Stimulated activated CD8-positive, alpha-beta memory T cell treated with anti-CD3 and anti-CD28 coated beads, Interleukin-15, amount 100 ng/mL, for 4 hours (primary cell): ENCODE measurements at regions not wholly inside any gene's neighbourhood (a gene's known extent, or its start where the extent isn't known, plus 50 kb on each side); places are given as distances from the start of the nearest gene placed in this dataset.

Experiments used
- DNase-seq, 2 donors: peaks; one replicate each; pipeline ENCODE4 v3.0.0-alpha.2; 2020; ENCODE audit warnings: low read depth in 2 of 2

DNA sequence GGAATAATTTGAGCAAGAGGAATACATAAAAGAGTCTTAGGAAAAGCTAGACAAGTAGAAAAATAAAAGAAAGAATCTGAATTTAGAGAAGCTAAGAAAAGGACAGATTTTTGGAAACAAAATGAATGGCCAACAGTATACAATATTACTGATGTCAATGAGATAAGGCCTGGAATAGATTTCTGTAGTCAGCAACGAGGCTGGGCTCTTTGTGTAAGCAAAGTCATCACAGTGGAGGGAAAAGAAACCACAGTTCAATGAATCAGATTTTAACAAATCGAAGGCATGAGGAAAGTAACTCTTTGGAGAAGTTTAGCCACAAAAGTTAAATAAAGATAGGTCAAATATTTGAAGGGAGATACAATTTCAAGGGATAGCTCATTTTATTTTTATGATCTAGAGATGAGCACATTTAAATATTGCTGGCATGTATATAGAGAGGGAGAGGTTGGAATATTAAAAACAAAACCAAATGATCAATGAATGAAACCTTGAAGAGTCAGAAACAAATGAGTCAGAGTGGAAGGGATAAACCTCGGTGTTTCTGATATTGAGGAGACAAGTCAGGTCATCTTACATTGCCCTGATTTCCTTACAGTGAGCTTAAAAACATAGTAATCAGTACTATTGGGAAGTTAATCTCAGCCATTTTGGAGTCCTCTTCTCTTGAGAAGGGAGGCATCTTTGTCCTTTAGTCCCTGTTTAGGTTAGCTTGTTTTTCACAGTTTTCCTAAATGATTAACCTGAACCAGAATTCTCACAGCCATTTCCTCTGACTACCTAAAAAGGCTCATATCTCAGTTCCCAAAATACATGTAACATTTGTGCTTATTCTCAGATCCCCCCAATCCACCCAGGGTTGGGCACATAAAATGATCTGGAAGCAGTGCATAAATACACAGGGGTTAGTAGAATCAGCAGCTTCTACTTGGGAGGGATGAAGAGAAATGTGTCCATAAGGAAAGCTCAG lies 620.0 kb upstream of the B3GALT2 start:
- DNase-seq: no peak

DNA sequence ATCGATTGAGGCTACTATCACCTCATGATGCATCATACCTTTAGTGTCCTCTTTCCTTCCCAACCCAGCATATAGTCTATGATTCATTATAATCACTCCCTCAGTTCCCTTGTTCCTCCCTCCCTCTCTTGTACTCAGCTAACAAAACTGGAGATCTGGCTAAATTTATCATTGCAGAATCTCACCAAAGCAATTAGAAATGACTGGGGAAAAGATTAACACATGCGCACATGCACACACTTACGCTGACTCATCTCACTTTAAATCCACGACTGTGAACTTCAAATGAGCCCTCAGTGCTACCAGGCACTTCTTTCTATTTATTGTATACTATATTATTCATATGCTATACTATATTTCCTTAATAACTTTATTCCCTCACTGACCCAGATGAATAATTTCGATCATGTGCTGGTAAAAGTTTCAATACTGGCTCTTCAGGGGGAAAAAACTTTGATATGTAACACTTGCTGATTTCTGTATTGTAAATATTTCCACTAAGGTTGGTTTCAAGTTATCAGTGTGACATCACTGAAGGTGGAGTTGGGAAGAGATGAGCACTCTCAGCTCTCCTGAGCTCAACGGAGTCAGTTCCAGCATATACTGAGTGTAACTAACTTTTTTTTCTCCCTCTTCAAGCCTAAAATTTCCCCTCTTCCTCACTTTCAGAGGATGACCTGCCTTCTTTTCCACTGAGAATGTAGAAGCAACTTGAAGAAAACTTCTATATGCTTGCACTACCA lies 613.7 kb upstream of the B3GALT2 start:
- DNase-seq: no peak

DNA sequence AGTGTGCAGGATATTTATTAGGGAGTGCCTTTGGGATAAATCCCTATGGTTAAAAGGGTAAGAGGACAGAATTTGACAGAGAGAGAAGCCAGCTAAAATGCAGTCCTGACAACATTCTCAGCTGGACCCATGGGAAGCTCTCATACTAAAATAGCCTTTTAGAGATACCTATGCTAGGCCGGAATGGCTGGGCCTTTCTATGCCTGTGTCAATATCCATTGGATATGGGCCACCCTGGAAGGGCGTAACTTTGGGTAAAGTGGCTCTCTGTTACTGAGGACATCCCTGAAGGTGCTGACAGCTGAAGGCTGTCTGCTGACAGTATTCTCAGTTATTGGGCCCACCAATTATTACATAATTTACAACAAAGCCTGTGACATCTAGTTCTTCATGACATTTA lies 613.0 kb upstream of the B3GALT2 start:
- no peak for DNase-seq

DNA sequence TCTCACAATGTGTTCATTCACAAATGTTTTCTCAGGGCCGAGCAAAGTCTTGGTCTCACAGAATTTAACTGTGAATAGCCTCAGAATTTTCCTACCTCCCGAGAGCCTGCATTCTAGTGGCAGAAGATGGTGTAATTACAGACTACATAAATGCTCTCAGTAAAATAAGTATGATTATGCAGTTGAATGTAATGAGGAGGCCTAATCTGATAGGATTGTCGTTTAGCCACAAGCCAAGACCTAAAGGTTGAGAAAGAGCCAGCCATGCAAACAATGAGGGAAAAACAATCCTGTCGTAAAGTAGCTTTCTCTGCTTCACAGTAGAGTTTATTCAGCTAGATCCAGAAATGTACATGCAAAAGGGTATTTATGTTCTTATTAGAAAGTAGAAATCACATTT lies 607.8 kb upstream of the B3GALT2 start:
- DNase-seq: no peak

GRCh38 chr1:193791746-193792145 lies 605.3 kb upstream of the B3GALT2 start:
- no peak for DNase-seq

DNA sequence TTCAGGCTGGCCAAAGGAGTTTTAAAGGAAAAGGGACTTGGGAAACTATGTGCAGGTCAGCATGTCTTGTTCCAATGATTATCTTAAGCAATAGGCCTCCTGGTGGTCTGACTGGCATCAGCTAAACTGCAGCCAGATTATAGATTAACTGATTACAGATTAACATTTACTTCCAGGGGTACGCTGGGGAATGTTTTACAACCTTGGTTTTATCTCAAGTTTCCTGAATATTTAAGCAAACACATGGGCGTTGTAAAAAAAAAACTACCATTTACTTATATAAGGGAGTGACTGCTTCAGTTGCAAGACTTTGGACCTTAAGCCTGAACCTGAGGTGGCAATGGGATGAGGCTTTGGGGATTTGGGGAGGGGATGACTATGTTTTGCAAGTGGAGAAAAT lies 600.6 kb upstream of the B3GALT2 start:
- DNase-seq: no peak

DNA sequence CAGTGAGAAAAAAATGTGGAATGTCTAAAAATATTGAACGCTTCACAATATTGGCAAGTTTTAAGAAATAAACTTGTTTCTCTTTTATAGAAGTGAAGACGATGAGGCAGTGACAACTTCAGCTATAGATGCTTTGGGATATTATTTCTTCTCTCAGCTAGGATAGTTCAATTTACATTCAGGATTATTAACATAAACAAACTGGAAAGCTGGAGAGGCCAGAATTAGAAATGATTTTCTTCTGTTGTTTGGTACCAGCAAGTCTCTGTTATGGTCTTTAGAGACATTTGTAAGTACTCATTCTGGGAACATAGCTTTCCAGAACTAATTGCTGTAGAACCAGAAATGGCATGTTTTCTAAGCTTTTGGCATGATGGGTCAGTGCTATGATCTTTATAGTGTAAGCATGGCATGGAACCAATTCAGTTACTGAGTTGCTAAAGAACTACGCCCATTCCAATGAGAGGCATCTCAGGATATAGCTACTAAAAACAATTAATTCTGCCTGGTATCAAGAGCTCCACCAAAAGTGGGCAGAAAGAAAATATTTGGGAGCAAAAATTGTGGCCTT lies 599.5 kb upstream of the B3GALT2 start:
- no peak for DNase-seq

- no peak for DNase-seq
Observed at GRCh38 chr1:193774536-193775323, 588.3 kb upstream of the B3GALT2 start.

- DNase-seq: no peak
Observed at GRCh38 chr1:193771596-193771995, 585.2 kb upstream of the B3GALT2 start.

DNA sequence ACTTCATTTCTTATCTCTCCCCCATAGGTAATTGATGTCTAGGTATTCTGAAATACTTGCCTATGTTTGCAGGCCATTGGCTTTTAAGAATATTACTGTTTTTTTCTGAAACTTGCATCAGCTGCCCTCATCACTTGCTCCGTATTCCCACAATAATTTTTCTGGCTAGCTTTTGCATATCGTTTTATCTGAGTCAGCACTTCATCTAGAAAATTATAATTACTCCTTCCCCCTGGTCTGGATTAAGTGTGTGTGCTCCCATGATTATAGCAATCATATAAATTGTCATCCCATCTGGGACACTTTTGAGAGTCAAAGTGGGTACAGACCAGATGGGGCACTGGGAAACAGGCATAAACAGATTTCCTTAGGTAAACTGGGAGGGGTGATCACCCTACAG lies 583.2 kb upstream of the B3GALT2 start:
- DNase-seq: no peak

DNA sequence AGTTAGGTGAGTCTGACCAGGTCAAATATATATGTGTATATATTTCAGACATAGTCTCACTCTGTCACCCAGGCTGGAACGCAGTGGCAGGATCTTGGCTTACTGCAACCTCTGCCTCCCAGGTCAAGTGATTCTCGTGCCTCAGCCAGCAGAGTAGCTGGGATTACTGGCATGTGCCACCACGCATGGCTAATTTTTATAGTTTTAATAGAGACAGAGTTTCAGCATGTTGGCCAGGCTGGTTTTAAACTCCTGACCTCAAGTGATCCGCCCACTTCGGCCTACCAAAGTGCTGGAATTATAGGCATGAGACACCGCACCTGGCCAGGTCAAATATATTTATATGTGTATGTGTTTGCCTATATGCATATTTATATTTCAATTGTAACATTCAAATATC lies 581.5 kb upstream of the B3GALT2 start:
- DNase-seq: no peak

DNA sequence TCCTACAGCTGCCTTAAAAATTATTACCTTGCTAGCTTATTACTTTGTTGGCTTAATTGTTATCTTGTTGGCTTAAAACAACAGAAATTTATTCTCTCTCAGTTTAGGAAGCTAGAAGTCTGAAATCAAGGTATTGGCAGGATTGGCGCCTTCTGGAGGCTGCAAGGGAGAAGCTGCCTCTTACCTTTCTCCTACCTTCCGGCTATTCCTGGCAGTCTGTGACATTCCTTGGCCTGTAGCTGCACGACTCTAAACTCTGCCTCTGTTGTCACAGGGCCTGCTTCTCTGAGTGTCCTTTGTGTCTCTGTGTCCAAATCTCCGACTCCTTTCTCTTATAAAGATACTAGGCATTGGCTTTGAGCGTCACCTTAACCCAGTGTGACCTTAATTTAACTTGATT lies 579.9 kb upstream of the B3GALT2 start:
- DNase-seq: no peak

DNA sequence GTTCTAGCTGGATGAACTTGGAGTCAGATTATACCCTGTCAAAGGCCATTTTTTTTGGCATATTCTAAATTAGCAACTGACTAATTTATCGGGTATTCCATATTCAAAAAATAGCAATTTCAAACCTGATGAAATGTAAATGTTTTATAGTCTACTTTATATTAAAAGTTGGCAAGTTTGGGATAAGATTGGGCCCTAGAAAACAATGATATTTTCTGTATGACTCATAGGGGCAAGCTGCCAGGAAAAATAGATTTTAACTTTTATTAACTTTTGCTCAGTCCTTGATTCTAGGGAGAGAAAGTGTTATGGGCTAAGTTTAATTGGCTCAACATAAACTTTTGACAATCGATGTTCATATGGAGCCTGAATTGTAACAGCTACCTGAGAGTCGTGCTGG lies 576.9 kb upstream of the B3GALT2 start:
- DNase-seq: no peak

GRCh38 chr1:193762236-193762635 lies 575.8 kb upstream of the B3GALT2 start:
- DNase-seq: no peak

GRCh38 chr1:193755441-193755840 lies 569.0 kb upstream of the B3GALT2 start:
- DNase-seq: no peak

DNA sequence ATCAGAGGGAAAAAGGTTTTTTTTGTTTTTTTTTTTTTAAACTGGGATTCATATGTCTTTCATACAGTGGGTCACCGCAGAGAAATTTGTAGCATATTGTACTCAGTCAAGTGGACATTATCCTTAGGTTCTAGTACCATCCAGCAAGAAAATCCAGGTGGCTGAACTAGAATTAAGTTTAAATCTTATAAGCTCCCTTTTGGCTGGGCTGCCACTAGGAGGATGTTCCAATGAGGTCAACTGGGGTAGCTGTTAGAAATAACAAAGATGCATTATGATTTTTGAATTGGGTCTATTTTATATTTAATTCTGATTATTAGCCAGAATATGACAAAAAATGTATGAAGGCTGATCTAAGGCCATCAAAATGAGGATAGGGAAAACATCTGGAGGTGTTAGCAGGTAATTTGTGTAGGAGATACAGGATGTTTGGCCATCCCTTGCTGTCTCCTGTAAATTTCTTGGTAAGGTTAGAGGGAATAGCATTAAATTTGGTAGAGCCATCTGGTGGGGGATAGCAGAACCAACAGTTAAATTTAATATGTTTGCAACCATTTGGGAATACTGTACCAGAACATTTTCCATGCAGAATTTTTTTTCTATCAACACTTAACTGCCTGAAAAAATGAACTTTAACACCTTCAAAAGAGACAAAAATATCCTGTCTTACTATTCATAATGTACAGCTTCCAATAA lies 568.5 kb upstream of the B3GALT2 start:
- DNase-seq: no peak

GRCh38 chr1:193754151-193754550 lies 567.7 kb upstream of the B3GALT2 start:
- no peak for DNase-seq

- no peak for DNase-seq
Observed at GRCh38 chr1:193753038-193753756, 566.8 kb upstream of the B3GALT2 start.

DNA sequence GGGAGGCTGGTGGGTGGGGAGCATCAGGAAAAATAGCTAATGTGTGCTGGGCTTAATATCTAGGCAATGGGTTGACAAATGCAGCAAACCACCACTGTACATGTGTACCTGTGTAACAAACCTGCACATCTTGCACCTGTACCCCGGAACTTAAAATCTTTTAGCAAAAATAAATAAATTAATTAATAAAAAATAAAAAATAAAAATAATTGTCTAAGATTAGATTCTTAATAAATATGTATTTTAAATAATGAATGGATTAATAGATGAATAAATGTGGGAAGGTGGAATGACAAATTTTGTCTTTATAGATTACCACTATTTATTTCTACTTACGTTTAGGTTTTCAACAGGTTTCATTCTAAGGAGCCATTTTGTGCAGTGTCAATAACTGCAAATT lies 563.5 kb upstream of the B3GALT2 start:
- DNase-seq: no peak

DNA sequence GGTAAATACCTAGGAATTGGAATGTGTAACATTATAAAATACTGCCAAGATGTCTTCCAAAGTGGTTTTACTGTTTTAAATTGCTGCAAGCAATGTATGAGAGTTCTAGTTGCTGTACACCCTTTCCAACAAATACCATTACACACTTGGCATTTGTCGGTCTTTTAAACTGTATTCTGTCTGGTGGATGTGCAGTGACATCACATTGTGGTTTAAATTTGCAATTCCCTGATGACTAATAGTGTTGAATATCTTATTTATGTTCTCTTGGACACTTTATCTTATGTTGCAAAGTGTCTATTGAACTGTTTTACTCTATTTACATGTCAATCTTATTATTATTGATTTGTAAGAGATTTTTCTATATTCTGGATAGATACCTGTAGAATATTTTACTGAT lies 561.2 kb upstream of the B3GALT2 start:
- no peak for DNase-seq

DNA sequence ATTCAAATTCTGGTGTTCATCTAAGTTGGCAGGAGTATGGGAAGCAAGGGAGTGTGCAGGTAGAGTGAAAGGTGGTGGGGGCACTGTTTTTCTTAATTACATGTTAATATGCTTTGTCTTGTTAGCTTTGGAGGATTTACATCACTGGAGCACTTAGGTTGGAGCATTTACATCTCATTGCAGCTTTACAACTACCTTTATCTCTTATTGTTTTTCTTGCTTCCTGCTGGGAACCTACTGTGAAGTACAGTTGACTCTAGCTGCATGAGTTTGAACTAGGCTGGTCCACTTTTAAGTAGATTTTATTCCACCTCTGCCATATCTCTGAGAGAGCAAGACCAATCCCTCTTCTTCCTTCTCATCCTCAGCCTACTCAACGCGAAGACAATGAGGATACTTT lies 554.8 kb upstream of the B3GALT2 start:
- no peak for DNase-seq
